Stomach (tissue), 8 donors: ENCODE measurements at regions not wholly inside any gene's neighbourhood (a gene's known extent, or its start where the extent isn't known, plus 50 kb on each side); places are given as distances from the start of the nearest gene placed in this dataset.

Experiments
- DNase-seq, 2 donors: peaks; one replicate each; pipeline versions ENCODE4 v3.0.0 to v3.0.0-alpha.2; 2013 to 2019
- H3K27ac ChIP-seq, 5 donors: fragments of 200-600 bp in 4 of 5; sonication (generic) in 4 of 5; one replicate each; pipeline ENCODE4 v1.5.1; 2013 to 2019; ENCODE audit warnings: mild to moderate bottlenecking in 1 of 5, moderate library complexity in 1 of 5
- H3K27me3 ChIP-seq, 3 donors: fragments of 200-600 bp; sonication (generic); one replicate each; pipeline ENCODE4 v1.5.1; 2017 to 2019; ENCODE audit warnings: mixed run types in 1 of 3
- H3K36me3 ChIP-seq, 4 donors: fragments of 200-600 bp; sonication (generic); 1 replicate in 3 of 4; 2 replicates in 1 of 4; pipeline ENCODE4 v1.5.1; 2016 to 2019
- H3K4me1 ChIP-seq, 4 donors: fragments of 200-600 bp; sonication (generic); one replicate each; pipeline ENCODE4 v1.5.1; 2016 to 2019
- H3K4me3 ChIP-seq, 4 donors: fragments of 200-600 bp; sonication (generic) in 3 of 4; one replicate each; pipeline ENCODE4 v1.5.1; 2016 to 2019; ENCODE audit warnings: mild to moderate bottlenecking in 1 of 4
- H3K9me3 ChIP-seq, 4 donors: fragments of 200-600 bp; sonication (generic); one replicate each; pipeline ENCODE4 v1.5.1; 2016 to 2019
- EP300 ChIP-seq: sonication (generic); formaldehyde crosslinking; IDR thresholded peaks from one replicate; pipeline ENCODE4 v1.6.1; 2017; ENCODE audit warnings: antibody characterized with exemption
- POLR2A ChIP-seq, 4 donors: fragments of 450-650 bp; IDR thresholded peaks; one replicate each; pipeline ENCODE4 v1.6.1; 2016; ENCODE audit warnings: antibody characterized with exemption in 4 of 4, control low read depth in 2 of 4, mild to moderate bottlenecking in 1 of 4, moderate library complexity in 1 of 4
- POLR2AphosphoS5 ChIP-seq, 3 donors: sonication (generic); formaldehyde crosslinking; IDR thresholded peaks; one replicate each; pipeline ENCODE4 v1.6.1; 2016; ENCODE audit warnings: antibody characterized with exemption in 3 of 3
- WGBS, 5 donors: extraction: QIAGEN DNeasy Blood & Tissue Kit in 3 of 5; methylation state at CpG; one replicate each; pipeline versions ENCODE4 v1.1.5 to v1.1.7; 2013 to 2018; 5-methylcytosine and 5-hydroxymethylcytosine counted together
- intact Hi-C: fragments of 100-400 bp; cut with DNase I; formaldehyde crosslinking; loops from one replicate; pipeline ENCODE4 v1.15.1; 2023; ENCODE audit warnings: low total_unique reads
- TF ChIP-seq, protein P1 (sequence below), 7 experiments: fragments of 450-650 bp in 4 of 7; fragments of 200-600 bp in 3 of 7; sonication (generic) in 3 of 7; IDR thresholded peaks; one replicate each; pipeline ENCODE4 v1.5.1; 2016 to 2019; ENCODE audit warnings: antibody characterized with exemption in 7 of 7, control low read depth in 2 of 7, mild to moderate bottlenecking in 1 of 7
- donor health status: healthy with polysubstance abuse.
- donor health status: Bipolar disorder and iron deficiency.
- donor health status: healthy.

GRCh38 chr12:84550518-84550917 is 362.1 kb downstream of the SLC6A15 start:
- Histone ChIP-seq H3K9me3 (peaks cover 0 to 14% (median 0%) of the 10 kb centered on the region in 4 donors), H3K27me3 (no peaks in the 10 kb centered on the region), H3K4me3 (no peak overlapping the region), H3K36me3 (no peaks in the 10 kb centered on the region), H3K27ac (no peak overlapping the region), H3K4me1 (no peaks in the 10 kb centered on the region)
- 79 to 94% (median 91%) methylated on average over 1 of the region's 1 CpG for WGBS, 5 donors
- TF ChIP-seq, protein P1, sequence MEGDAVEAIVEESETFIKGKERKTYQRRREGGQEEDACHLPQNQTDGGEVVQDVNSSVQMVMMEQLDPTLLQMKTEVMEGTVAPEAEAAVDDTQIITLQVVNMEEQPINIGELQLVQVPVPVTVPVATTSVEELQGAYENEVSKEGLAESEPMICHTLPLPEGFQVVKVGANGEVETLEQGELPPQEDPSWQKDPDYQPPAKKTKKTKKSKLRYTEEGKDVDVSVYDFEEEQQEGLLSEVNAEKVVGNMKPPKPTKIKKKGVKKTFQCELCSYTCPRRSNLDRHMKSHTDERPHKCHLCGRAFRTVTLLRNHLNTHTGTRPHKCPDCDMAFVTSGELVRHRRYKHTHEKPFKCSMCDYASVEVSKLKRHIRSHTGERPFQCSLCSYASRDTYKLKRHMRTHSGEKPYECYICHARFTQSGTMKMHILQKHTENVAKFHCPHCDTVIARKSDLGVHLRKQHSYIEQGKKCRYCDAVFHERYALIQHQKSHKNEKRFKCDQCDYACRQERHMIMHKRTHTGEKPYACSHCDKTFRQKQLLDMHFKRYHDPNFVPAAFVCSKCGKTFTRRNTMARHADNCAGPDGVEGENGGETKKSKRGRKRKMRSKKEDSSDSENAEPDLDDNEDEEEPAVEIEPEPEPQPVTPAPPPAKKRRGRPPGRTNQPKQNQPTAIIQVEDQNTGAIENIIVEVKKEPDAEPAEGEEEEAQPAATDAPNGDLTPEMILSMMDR (IDR thresholded peaks at IDR 0.05), result no peak
- TF ChIP-seq POLR2AphosphoS5 (IDR thresholded peaks at IDR 0.05), result no peak
- DNase-seq, result no peak
- intact Hi-C loops, result no loop called here

DNA sequence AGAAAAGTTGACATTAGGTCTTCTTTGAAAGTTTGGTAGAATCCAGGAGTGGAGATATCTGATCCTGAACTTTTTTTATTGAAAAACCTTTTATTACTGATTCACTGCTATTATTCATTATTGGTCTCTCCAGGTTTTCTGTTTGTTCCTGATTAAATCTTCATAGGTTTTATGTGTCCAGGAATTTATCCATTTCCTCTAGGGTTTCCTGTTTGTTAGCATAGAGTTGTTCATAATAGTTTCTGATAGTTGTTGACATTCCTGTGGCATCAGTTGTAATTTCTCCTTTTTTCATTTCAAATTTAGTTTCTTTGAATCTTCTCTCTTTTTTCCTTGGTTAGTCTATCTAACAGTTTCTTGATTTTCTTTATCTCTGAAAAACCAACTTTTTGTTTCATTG is 370.3 kb downstream of the SLC6A15 start:
- Histone ChIP-seq H3K27ac (no peak overlapping the region), H3K4me3 (no peak overlapping the region), H3K4me1 (no peaks in the 10 kb centered on the region), H3K27me3 (no peaks in the 10 kb centered on the region), H3K9me3 (peaks cover 0 to 11% (median 0%) of the 10 kb centered on the region in 4 donors), H3K36me3 (no peaks in the 10 kb centered on the region)
- DNase-seq, result no peak
- TF ChIP-seq EP300 (no peak), POLR2AphosphoS5 (IDR thresholded peaks at IDR 0.05) (no peak), POLR2A (IDR thresholded peaks at IDR 0.05) (no peak)
- TF ChIP-seq, protein P1 (IDR thresholded peaks at IDR 0.05), result no peak
- intact Hi-C loops, result no loop called here

DNA sequence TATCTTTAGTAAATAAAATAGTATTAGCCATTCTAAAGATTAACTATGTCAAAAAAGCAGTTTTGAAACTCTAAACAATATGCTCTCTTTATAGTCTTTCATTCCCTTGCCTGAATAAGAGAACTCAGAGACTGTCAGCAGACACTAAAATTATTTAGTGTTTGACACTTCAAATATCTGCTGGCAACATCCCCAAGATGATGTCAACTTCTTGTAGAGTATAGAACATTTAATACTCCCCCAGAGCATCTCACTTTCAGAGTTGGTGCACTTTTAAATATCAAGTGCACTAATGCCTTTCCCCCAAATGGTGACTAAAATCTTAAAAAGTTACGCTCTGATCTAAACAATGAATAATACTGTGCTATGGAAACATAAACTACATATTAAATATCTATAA is 374.9 kb downstream of the SLC6A15 start:
- Histone ChIP-seq H3K9me3 (no peaks in the 10 kb centered on the region), H3K4me3 (no peak overlapping the region), H3K27ac (no peak overlapping the region), H3K36me3 (no peaks in the 10 kb centered on the region), H3K4me1 (no peaks in the 10 kb centered on the region), H3K27me3 (no peaks in the 10 kb centered on the region)
- TF ChIP-seq, protein P1 (IDR thresholded peaks at IDR 0.05), result no peak
- TF ChIP-seq POLR2A (IDR thresholded peaks at IDR 0.05) (no peak), EP300 (no peak), POLR2AphosphoS5 (IDR thresholded peaks at IDR 0.05) (no peak)
- intact Hi-C loops, result no loop called here
- 62 to 77% (median 70%) methylated on average over 1 of the region's 1 CpG for WGBS, 5 donors
- DNase-seq, result no peak

GRCh38 chr12:84512751-84513150 is 399.8 kb downstream of the SLC6A15 start:
- no peak for DNase-seq
- H3K27ac ChIP-seq, result no peak overlapping the region
- intact Hi-C loops, result no loop called here
- no peaks in the 10 kb centered on the region for H3K36me3 ChIP-seq
- peaks cover 0 to 10% (median 3%) of the 10 kb centered on the region in 4 donors for H3K4me1 ChIP-seq
- WGBS, 5 donors, result 77 to 90% (median 85%) methylated on average over 2 of the region's 2 CpGs
- H3K4me3 ChIP-seq, result no peak overlapping the region
- no peaks in the 10 kb centered on the region for H3K27me3 ChIP-seq
- TF ChIP-seq EP300, result no peak
- TF ChIP-seq POLR2AphosphoS5 (IDR thresholded peaks at IDR 0.05), result no peak
- no peak for TF ChIP-seq POLR2A (IDR thresholded peaks at IDR 0.05)
- TF ChIP-seq, protein P1 (IDR thresholded peaks at IDR 0.05), result no peak
- H3K9me3 ChIP-seq, result no peaks in the 10 kb centered on the region
